GM21360 (cell line): ENCODE measurements at regions not wholly inside any gene's neighbourhood (a gene's known extent, or its start where the extent isn't known, plus 50 kb on each side); places are given as distances from the start of the nearest gene placed in this dataset.

ENCODE experiments used
- ATAC-seq: cut with Tn5 transposase; IDR thresholded peaks from one replicate; pipeline ENCODE4 v1.9.1; 2021; ENCODE audit warnings: mild to moderate bottlenecking, moderate library complexity; ENCODE audit not compliant: unreplicated experiment

- no peak for ATAC-seq
Observed at GRCh38 chr13:33945477-33945876, 127.5 kb downstream of the RFC3 start.

GRCh38 chr13:33953203-33953602, 135.3 kb downstream of the RFC3 start:
- no peak for ATAC-seq

GRCh38 chr13:33953781-33954180, 135.8 kb downstream of the RFC3 start:
- no peak for ATAC-seq

- ATAC-seq = no peak
Observed at GRCh38 chr13:33956346-33956745, 138.4 kb downstream of the RFC3 start.

- no peak for ATAC-seq
Observed at GRCh38 chr13:33957497-33957905, 139.6 kb downstream of the RFC3 start.

- no peak for ATAC-seq
Observed at GRCh38 chr13:33958964-33959363, 141.0 kb downstream of the RFC3 start.

GRCh38 chr13:33963134-33963533, 145.2 kb downstream of the RFC3 start:
- ATAC-seq = no peak

- no peak for ATAC-seq
Observed at GRCh38 chr13:33963895-33964294, 145.9 kb downstream of the RFC3 start.

GRCh38 chr13:33968520-33969507, 150.9 kb downstream of the RFC3 start:
- ATAC-seq = no peak

GRCh38 chr13:33970746-33971561, 153.0 kb downstream of the RFC3 start:
- no peak for ATAC-seq

- ATAC-seq = no peak
Observed at GRCh38 chr13:33971562-33971819, 153.5 kb downstream of the RFC3 start.

GRCh38 chr13:33973194-33973593, 155.2 kb downstream of the RFC3 start:
- ATAC-seq = no peak

- ATAC-seq = no peak
Observed at GRCh38 chr13:33976965-33977364, 159.0 kb downstream of the RFC3 start.

GRCh38 chr13:33978653-33979052, 160.7 kb downstream of the RFC3 start:
- ATAC-seq = no peak

- no peak for ATAC-seq
Observed at GRCh38 chr13:33992881-33993336, 175.0 kb downstream of the RFC3 start.

GRCh38 chr13:33994198-33994597, 176.2 kb downstream of the RFC3 start:
- ATAC-seq = no peak

- ATAC-seq = no peak
Observed at GRCh38 chr13:33994826-33995502, 177.0 kb downstream of the RFC3 start.

GRCh38 chr13:33996636-33997035, 178.7 kb downstream of the RFC3 start:
- ATAC-seq = no peak

- ATAC-seq = no peak
Observed at GRCh38 chr13:33997574-33997973, 179.6 kb downstream of the RFC3 start.

GRCh38 chr13:33999811-34000605, 182.1 kb downstream of the RFC3 start:
- no peak for ATAC-seq

- no peak for ATAC-seq
Observed at GRCh38 chr13:34000955-34001354, 183.0 kb downstream of the RFC3 start.
